ENCODE measurements at regions not wholly inside any gene's neighbourhood (a gene's known extent, or its start where the extent isn't known, plus 50 kb on each side); places are given as distances from the start of the nearest gene placed in this dataset.

- TF ChIP-seq SIN3A (conservative IDR thresholded peaks at IDR 0.05 in 1 of 2, IDR thresholded peaks at IDR 0.05 in 1 of 2; ENCODE audit: low read depth in 1 of 2, low read length in 2 of 2) (no peak), RNF2 (IDR thresholded peaks at IDR 0.05; ENCODE audit: borderline replicate concordance, low read depth, low read length, missing control alignments, poor library complexity, severe bottlenecking) (no peak), CEBPB (IDR thresholded peaks at IDR 0.05; ENCODE audit: low read depth, low read length) (no peak), SUZ12 (IDR thresholded peaks at IDR 0.05; ENCODE audit: low read length) (no peak), POLR2A (IDR thresholded peaks at IDR 0.05; ENCODE audit: control extremely low read depth in 1 of 2, low read depth in 2 of 2, low read length in 2 of 2) (peak in 1 of 2 experiments; percentile 64; a peak in 1 of 3 replicates), JUND (IDR thresholded peaks at IDR 0.05; ENCODE audit: low read length) (no peak), CTCF (IDR thresholded peaks at IDR 0.05; ENCODE audit: control extremely low read depth in 1 of 3, insufficient read depth in 1 of 3, low read depth in 1 of 3, low read length in 3 of 3) (no peak), HDAC2 (IDR thresholded peaks at IDR 0.05; ENCODE audit: borderline replicate concordance in 1 of 2, low read depth in 2 of 2, low read length in 2 of 2) (no peak)
Observed at GRCh38 chr13:22848539-22849052, 332.2 kb upstream of the SGCG start.
